ENCODE measurements at regions not wholly inside any gene's neighbourhood (a gene's known extent, or its start where the extent isn't known, plus 50 kb on each side); places are given as distances from the start of the nearest gene placed in this dataset.
"Not testable (repeated sequence)": the region's sequence is repeated elsewhere in the genome, so short reads cannot be mapped to it uniquely, and the experiment has no call there.

DNA sequence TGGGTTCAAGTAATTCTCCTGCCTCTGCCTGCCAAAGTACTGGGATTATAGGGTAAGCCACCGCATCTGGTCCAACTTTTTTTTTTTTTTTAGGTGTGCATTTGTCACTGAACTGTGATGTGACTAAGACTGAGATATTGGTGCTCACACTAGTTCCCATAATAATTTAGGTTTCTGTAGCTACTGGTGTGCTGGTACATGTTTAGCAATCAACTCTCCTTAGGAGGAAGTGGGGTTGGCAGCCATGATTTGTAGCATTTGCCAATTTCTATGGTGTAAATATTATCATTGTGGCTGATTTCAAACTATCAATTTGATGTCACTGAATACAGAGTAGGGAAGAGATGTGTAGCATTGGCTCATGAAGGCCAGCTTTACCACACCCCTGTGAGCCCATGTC is 372.7 kb downstream of the EDEM1 start:
- DNase-seq, result no peak

DNA sequence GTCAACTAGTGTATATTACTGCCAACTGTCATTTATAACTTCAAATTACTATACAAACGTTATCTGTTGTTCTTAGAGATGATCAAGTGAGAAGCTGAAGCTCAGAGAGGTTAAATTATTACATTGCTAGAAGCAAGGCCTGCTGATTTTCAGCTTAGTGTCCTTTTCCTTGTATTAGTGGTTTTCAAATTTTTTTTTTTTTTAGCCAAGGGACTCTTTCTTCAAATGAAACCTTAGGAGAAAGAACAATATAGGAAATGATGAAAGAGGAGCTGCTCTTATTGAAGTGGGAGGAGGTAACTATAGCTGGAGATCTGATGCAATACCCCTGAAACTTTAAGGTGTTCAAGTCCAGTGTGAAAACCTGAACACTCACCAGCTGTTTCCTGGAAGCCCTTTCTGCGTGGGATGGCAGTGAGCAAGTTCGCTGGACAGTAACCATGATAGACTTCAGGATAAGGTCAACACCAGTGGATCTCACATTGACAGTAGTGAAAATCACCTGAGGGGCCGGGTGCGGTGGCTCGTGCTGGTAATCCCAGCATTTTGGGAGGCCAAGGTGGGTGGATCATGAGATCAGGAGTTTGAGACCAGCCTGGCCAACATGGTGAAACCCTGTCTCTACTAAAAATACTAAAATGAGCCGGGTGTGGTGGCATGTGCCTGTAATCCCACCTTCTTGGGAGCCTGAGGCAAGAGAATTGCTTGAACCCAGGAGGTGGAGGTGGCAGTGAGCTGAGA is 376.2 kb downstream of the EDEM1 start:
- DNase-seq, result no peak

DNA sequence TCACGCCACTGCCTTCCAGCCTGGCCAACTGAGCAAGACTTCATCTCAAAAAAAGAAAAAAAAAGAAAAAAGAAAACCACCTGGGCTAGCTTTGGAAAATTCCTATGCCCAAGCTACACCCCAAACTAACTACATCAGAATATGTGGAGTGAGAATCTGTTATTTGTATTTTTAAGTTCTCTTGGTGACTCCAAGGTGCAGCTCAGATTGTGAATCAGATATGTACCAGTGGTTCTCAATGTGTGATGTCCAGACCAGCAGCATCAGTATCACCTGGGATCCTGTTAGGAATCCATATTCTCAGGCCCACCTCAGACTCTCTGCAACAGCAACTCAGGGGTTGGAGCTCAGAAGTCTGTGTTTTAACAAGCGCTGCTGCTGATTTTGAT is 376.8 kb downstream of the EDEM1 start:
- no peak for DNase-seq

DNA sequence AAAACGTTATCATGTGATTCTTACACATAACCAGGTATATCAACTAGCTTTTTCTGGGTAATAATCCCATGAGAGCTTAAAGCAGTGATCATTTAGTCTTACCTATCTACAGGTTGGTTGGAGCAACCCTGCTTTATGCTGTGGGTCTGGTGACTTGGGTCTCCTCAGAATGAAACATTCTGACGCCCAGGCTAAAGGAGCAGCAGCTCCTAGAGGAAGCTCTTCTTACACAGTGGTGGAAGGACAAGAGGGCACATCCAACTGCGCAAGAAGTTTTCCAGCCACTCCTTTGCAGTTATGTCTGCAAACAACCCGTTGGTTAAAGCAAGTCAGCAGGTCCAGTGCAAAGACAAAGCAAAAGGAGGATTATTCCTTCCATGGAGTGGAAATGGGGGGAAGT is 377.5 kb downstream of the EDEM1 start:
- DNase-seq, result peak; percentile 3 to 14

DNA sequence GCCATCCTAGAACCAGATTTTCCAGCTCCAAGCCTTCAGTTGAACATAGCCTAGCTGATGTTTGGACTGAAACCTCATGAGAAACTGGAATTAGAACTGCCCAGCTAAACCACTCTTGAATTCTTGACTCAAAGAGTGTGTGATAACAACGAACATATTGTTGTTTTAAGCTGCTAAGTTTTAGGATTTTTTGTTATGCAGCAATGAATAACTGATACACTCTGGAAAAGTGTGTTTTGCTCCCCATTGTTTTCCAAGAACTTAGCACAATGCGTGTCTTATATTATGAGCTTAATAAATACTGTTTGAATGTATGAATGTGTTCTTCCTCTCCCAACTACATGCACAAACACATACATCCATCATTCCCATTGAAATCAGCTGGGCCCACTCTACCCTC is 379.6 kb downstream of the EDEM1 start:
- DNase-seq, result no peak

DNA sequence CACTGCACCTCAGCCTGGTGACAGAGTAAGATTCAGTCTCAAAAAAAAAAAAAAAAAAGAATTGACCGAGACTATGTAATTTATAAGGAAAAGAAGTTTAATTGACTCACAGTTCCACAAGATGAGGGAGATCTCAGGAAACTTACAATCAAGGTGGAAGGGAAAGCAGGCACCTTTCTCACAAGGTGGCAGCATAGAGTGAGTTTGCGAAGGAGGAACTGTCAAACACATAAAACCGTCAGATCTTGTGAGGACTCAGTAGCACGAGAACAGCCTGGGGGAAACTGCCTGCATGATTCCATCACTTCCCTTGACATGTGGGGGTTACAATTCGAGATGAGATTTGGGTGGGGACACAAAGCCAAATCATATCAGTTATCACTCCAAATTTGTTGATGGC is 380.9 kb downstream of the EDEM1 start:
- peak in 1 of 2 experiments; percentile 10 for DNase-seq

DNA sequence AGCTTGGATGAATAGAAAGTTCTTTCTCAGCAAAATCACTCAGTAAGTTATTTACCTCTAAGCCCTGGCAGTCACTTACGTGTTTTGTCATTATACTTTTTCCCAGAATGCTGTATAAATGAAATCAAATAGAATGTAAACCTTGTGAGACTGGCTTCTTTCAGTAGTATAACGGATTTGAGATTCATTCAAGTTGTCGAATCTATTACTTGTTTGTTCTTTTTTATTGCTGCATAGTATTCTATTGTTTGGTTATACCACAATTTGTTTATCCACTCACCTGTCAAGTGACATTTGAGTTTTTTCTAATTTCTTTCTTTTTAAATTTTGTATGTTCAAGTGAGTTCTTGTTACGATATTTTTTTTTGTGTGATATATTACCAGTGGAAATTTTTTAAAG is 381.6 kb downstream of the EDEM1 start:
- no peak for DNase-seq

DNA sequence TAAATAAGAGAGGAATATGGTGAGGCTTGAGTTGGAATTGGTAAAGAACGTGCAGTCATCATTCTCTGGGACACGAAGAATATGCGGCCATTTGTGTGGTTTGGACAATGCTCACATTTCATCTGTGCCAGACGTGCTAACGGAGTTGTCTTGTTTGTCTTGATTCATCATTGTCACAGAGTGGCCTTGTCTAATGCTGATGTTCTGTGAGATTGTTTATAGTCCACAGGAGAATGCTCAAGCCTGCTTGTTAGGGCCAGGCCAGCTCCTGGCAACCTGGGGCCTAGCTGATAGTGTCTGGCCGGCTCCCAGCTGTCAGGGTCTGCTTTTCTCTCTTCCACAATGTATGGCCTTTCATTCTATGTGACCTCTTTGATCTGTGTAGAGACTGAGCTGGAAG is 384.7 kb downstream of the EDEM1 start:
- no peak for DNase-seq

DNA sequence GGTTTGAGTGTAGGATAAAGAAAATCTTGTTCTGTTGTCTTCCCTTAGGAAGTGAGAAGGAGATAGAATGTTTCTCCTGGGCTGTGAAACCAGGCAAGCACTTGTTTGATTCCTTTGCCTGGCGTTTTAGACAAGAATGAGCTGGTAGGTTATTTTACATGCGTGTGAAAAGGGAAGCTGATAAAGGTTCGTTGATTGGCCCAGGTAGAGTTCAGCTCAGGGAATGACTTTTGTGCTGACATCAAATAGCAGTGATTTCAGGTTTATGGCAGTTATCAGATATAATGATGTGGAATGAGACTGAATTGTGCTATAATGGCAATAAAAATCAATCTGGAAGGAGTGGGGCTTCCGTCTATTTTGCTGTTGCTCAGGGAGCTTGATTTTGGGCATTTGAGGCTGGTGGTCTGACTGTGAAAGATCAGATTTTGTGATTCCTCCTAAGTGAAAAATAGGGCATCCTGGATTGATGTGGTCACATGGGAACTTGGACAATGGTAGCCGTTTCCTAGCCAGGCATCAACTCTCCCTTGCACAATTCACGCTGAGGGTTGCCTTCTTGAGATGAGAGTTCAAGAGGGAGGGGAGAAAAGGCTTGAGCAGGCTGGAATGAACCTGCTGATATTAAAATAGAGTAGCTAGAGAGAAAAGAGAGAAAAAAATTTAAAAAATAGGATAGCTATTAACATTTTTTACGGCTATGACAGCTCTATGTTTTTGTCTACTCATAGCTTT is 388.9 kb downstream of the EDEM1 start:
- no peak for DNase-seq

DNA sequence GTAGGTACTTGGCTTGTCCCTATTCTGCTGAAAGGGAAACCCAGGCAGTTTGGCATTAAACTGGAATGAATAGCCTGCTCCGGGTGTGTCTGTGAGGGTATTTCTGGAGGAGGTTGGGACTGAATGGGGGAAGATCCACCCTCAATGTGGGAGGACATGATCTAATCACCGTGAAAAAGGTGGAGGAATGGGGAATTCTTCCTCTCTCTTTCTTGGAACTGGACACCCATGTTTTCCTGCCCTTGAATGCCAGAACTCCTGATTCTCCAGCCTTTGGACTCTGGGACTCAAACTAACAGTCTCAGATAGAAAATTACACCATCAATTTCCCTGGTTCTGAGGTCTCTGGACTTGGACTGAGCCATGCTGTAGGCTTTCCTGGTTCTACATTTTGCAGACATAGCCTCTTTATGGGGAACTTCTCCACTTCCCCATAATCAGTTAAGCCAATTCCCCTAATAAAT is 391.7 kb downstream of the EDEM1 start:
- peak in 1 of 2 experiments; percentile 2 for DNase-seq

DNA sequence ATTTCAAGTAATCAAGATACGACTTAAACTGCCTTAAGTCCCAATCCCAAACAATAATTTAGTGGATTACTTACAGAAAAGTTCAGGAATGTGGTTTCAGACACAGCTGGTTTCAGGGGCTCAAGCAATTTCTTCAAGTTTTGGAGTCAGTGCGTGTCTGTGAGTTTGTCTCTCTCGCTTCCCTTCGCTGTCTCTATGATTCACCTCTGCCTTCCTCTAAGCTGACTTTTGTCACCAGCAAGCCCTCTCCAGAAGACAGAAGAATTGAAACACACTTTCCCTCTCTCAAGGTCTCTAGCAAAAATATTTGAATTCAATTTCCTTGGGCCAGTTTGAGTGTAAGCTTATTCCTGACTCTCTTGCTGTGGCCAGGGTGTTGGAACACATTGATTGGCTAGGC is 392.4 kb downstream of the EDEM1 start:
- no peak for DNase-seq

DNA sequence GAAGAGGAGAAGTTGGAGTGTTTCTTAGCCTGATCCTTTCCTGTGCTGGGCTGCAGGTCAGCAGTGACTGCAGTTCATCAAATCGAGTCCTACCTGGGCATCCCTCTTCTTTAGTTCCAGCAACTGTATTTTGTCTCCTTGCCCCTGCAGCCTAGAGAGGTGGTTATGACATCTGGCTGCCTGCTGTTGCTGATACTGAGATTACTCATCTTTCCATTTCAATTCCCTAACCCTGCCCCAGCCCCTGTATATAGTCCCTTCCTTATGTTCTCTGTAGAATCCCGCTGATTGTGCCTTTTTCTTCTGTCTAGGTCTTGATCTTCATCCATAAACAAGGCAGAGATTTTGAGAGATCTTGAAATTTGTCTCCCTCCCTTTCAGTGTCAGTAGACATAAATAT is 393.3 kb downstream of the EDEM1 start:
- DNase-seq, result no peak

DNA sequence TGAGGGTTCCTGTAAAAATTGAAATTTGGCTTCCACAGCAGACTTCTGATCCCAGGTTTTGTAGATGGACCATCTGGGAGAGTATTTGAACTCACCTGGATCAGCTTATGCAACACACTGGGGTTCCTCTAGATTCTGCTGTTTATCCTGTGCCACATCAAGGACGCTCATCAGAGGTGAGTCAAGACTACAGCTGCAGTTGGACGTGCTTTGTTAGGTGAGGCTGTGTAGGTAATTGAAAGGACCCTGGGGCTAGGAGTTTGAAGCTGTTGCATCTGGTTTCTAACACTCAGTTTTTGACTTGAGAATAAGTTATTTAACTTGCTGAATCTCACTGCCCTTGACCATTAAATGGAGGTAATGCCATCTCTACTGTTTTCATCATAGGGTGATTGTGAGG is 394.2 kb downstream of the EDEM1 start:
- DNase-seq, result no peak

DNA sequence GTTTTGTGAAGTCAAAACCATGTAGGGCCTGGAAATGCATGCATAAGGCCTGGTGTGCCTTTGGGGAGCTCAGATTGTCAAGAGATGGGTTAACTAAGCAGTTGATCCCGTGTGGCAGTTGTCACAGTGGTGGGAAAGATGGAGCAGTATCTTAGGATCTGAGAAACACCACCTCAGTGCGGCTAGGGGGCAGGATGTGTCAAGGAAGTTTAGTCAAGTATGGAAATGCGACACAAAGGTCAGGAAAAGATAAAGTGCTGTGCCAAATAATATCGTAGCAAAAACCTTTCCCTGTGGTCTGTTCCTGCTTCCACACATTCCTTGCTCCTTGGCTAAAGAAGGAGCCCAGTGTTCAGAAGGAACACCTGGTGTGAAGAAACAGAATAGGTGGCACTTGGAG is 396.4 kb downstream of the EDEM1 start:
- DNase-seq, result no peak

DNA sequence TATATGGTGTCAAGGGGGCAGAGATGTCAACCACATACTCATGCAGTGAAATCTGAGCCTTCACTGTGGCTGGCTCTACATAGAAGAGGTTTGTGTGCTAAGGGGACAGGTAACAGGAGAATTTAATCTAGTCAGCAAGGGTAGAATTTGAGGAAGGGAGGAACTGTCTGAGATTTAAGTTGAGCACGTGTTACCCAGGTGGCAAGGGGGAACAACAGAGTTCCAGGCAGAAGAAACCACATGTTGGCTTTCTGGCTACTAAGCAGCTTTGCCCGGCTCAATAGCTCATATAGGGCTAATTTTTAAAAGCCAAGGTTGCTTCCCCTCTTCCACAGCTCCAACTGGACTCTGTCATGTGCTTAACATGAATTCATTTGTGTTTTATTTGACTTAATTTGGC is 397.6 kb downstream of the EDEM1 start:
- no peak for DNase-seq

DNA sequence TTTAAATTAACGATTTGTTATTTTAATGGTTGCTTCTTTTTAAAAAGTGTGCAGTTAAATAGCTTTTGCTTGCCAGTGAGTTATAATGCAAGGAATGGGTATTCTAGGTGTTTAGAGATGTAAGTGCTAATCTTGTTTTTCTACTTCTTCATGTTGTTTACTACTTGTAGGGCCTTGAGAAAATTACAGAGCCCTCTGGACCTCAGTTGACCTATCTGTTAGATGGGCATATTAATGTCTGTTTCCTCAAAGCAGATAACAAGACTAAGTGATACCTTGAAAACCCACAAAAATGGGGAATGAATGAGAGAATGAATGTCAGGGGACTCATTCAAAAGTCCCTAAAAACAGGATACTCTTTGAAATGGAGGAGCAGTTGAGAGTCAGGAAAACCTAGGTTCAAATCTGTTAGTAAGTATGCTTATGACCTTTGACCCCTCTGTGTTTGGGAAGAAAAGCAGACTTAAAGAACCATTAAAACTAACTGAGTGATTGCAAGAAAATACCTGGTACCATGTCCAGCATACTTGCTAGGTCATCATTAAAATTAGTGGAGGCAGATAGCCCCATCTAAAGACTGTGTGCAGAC is 419.5 kb downstream of the EDEM1 start:
- DNase-seq, result no peak

DNA sequence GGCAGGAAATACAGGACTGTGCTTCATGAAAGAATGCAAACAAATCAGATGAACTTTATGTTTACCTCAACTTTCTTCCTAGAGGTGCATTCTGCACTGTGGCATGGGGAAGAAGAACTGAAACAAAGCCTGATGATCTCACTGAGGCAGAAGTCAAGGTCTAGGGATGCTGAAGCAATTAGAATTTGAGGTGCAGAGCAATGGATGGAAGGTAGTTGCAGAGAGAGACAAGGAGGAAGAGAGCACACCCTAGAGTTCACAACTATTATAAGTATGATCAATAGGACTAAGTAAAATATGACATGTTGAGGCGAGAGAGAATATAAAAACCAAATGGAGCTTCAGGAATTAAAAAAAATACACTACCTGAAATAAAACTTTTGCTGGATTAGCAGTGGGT is 420.1 kb downstream of the EDEM1 start:
- peak in 1 of 2 experiments; percentile 3 for DNase-seq

DNA sequence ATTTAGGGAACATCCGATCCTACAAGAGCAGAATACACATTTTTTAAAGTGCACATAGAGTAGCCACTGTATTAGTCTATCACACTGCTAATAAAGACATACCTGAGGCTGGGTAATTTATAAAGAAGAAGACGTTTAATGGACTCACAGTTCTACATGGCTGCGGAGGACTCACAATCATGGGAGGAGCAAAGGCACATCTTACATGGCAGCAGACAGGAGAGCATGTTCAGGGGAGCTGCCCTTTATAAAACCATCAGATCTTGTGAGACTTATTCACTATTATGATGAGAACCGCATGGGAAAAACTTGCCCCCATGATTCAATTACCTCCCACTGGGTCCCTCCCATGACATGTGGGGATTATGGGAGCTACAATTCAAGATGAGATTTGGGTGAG is 421.5 kb downstream of the EDEM1 start:
- not testable (repeated sequence) for DNase-seq

DNA sequence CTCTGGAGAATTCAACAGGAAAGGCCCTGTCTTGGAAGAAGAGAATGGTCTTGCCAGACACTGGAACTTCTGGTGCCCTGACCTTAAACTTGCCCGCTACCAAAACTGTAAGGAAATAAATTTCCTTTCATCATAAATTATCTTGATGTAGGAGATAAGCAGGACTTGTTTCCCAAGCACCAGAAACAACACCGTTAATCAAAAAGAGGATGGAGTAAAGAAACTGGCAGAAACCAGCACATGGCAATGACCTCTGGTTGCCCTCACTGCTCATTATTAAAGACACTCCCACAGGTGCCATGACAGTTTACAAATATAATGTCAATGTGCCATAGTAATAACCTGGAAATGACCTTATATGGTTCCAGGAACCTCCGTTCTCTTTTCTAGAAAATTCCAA is 426.1 kb downstream of the EDEM1 start:
- DNase-seq, result no peak

DNA sequence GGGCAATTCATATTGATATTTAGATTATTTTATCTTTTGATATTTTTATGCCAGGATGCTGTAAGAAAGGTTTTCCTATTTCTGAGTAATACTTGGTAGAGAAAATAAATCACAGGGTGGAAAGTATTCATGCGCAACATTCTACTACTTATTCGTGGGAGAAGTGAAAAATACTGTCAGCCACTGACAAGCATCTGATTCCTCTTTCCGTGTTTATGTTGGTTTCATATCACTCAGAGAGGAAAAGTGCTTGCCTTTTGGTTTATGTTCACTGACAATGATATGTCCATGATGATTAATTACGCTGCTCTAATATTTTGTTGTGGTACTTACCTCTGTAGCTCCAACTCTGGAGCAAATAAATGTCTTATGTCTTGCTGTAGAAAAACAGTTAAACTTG is 429.4 kb downstream of the EDEM1 start:
- DNase-seq, result no peak

DNA sequence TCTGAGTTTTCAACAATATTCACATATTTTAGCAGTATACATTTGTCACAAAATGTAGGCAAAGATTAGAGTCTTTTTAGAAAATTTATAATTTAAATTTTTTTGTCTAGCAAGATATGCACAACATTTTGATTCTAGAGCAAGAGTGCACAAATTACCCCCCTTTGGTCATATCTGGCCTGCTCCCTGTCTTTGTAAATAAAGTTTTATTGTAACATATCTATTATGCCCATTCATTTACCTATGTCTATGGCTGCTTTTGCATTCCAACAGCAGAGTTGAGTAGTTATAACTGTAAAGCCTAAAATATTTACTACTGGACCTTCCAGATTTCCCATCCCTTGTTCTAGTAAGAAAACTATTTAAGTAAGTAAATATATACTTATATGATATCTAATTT is 430.7 kb downstream of the EDEM1 start:
- DNase-seq, result no peak

DNA sequence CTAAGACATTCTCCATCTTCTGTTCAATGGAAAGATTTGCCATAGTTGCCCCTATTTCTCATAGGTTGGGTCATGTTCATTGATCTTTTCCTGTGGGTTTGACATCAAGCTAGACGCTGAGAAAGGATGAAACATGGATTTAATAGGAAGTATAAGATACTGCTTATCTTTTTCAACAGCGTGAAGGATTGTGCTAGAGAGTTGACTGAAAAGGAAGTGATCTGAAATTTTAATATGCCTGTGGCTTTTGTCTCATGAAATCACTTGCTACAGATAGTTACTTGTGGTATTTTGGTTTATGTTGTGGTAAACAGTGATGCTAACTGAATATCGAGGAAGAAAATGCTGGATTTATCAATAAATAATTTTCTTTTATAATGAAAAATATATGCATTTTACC is 442.9 kb downstream of the EDEM1 start:
- peak in 1 of 2 experiments; percentile 29 for DNase-seq

DNA sequence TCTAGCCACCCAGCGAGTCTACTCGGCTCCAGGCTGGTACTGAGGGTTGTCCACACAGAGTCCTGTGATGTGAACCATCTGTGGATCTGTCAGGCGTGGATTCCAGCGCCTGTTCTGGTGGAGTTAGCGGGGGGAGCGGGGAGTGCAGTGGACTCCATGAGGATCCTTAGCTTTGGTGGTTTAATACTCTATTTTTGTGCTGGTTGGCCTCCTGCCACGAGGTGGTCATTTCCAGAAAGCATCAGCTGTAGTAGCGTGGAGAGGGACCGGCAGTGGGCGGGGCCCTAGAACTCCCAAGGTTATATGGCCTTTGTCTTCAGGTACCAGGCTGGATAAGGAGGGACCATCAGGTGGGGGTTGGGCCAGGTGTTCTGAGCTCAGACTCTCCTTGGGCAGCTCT is 446.5 kb downstream of the EDEM1 start:
- DNase-seq, result no peak

DNA sequence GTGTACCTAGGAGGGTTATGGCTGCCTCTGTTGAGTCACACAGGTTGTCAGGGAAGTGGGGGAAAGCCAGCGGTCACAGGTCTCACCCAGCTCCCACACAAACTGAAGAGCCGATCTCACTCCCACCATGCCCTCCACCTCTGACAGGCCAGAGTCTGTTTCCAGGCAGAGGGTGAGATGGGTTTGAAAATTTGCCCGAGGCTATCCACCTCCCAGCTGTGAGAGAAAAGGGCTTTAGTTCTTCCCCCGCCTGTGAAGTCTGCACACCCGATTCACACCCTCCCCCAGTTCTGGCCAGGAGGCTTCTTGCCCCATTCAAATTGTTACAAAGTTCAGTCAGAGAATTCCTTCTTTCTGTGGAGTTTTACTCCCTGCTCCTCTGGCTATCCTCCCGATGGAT is 446.9 kb downstream of the EDEM1 start:
- DNase-seq, result no peak

Measured in Kasumi-1 (cell line).